ENCODE measurements at regions not wholly inside any gene's neighbourhood (a gene's known extent, or its start where the extent isn't known, plus 50 kb on each side); places are given as distances from the start of the nearest gene placed in this dataset.

- TF ChIP-seq CTCF (IDR thresholded peaks at IDR 0.05; ENCODE audit: insufficient read depth, low read depth, low read length) (no peak), EZH2 (IDR thresholded peaks at IDR 0.05; ENCODE audit: insufficient read depth, low read length) (no peak)
These were observed 250.9 kb upstream of the EPHA5 start for GRCh38 chr4:65921180-65921579.

Measured in astrocyte (in vitro differentiated cells and primary cell).